Activated T-helper 9 cell treated with anti-CD3 and anti-CD28 coated beads, Interleukin-2, amount 50 U/mL, for 16 hours (primary cell): ENCODE measurements at regions not wholly inside any gene's neighbourhood (a gene's known extent, or its start where the extent isn't known, plus 50 kb on each side); places are given as distances from the start of the nearest gene placed in this dataset.
"Not testable (repeated sequence)": the region's sequence is repeated elsewhere in the genome, so short reads cannot be mapped to it uniquely, and the experiment has no call there.

Experiments used
- DNase-seq: peaks from one replicate; pipeline ENCODE4 v3.0.0-alpha.2; 2020; ENCODE audit warnings: low read depth

DNA sequence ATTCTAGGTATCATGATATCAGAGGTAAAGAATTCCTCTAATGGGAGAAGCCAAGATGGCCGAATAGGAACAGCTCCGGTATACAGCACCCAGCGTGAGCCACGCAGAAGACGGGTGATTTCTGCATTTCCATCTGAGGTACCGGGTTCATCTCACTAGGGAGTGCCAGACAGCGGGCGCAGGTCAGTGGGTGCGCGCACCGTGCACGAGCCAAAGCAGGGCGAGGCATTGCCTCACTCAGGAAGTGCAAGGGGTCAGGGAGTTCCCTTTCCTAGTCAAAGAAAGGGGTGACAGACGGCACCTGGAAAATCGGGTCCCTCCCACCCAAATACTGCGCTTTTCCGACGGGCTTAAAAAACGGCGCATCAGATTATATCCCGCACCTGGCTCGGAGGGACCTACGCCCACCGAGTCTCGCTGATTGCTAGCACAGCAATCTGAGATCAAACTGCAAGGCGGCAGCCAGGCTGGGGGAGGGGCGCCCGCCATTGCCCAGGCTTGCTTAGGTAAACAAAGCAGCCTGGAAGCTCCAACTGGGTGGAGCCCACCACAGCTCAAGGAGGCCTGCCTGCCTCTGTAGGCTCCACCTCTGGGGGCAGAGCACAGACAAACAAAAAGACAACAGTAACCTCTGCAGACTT is 70.4 kb upstream of the ALCAM start:
- not testable (repeated sequence) for DNase-seq

- no peak for DNase-seq
Observed at GRCh38 chr3:105304487-105304886, 62.2 kb upstream of the ALCAM start.

DNA sequence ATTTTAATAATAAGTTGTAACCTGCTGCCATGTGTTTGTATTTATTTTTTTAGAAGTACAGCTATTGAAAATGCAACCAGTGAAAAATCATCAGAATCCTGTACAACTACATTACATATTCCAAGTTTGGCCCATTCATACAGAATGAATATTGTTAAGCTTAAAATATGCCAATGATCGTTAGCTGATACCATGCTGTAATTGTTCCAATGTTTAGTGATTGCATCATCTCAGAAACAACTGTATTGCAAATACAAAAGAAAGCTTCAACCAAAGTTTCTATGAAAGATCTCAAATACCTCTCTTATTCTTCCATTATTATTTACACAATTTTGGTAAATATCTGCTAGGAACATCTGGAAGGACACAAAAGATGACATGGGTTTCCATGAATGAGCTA is 51.6 kb upstream of the ALCAM start:
- DNase-seq = no peak

DNA sequence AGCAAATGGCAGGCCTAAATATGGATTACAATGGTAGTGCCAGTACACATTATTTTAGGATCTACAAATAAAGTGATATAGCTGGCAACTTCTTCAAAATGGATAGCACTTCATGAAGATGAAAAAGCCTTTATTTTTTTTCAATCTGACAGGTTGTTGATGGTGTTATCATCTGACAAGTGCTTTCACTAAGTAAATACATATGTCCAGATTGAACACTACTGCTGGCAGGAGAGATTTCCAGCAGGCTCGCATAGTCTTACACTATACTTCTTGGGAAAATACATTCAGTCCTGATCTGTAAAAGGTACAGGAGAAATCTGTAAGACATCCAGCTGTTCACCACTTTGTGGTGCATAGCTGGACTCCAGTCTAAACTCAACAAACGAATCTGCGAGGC is 50.9 kb upstream of the ALCAM start:
- DNase-seq = no peak

GRCh38 chr3:105316331-105316730 is 50.4 kb upstream of the ALCAM start:
- no peak for DNase-seq
